ENCODE measurements at regions not wholly inside any gene's neighbourhood (a gene's known extent, or its start where the extent isn't known, plus 50 kb on each side); places are given as distances from the start of the nearest gene placed in this dataset.

DNA sequence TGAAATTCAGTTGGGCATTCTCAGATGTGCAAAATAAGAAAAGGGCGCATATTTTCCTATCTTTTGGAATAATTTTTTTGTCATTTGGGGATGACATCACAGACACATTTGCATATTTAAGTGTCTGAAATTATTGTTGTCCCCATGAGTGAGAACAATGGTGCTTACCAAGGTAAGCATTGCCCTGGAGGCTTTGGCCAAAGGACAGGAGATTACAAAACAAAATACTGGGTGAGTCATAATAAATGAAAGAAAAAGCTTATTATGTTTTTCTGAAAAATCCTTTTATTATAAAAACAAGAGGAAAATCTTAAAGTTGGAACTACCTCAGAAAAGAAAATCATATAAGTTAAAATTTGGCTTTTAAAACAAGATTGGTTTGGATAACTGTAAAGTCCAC lies 254.9 kb downstream of the BTG1 start:
- TF ChIP-seq EZH2 (IDR thresholded peaks at IDR 0.05; ENCODE audit: borderline replicate concordance, low read length): no peak
- TF ChIP-seq, protein P1, sequence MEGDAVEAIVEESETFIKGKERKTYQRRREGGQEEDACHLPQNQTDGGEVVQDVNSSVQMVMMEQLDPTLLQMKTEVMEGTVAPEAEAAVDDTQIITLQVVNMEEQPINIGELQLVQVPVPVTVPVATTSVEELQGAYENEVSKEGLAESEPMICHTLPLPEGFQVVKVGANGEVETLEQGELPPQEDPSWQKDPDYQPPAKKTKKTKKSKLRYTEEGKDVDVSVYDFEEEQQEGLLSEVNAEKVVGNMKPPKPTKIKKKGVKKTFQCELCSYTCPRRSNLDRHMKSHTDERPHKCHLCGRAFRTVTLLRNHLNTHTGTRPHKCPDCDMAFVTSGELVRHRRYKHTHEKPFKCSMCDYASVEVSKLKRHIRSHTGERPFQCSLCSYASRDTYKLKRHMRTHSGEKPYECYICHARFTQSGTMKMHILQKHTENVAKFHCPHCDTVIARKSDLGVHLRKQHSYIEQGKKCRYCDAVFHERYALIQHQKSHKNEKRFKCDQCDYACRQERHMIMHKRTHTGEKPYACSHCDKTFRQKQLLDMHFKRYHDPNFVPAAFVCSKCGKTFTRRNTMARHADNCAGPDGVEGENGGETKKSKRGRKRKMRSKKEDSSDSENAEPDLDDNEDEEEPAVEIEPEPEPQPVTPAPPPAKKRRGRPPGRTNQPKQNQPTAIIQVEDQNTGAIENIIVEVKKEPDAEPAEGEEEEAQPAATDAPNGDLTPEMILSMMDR (IDR thresholded peaks at IDR 0.05; ENCODE audit: low read length): no peak
